22Rv1 (cell line): ENCODE measurements at regions not wholly inside any gene's neighbourhood (a gene's known extent, or its start where the extent isn't known, plus 50 kb on each side); places are given as distances from the start of the nearest gene placed in this dataset.

ENCODE experiments used
- H3K27ac ChIP-seq: fragments of 450-650 bp; 2 replicates; pipeline ENCODE4 v1.5.1; 2017
- CTCF ChIP-seq: fragments of 450-650 bp; IDR thresholded peaks from 2 replicates; pipeline ENCODE4 v1.5.1; 2017; ENCODE audit warnings: mild to moderate bottlenecking

DNA sequence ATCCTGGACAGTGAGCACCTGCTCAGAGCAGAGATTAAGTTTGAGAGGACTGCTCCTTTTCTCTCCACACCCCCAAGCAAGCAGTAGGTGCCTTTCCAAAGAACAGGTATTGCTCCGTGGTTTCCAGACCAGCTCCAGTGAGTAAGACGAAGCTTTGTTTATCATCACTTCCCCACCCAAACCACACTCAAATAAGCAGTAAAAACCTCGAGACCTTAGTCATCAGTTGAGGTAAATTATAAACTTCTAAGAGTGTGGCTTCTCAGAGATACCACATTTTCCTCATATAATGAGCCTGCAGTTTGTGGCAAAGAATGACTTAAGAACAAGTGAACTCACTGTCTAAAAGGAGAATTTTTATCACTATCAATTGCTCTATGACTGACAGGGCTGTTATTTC lies 50.0 kb upstream of the GRB10 start:
- no peak for TF ChIP-seq CTCF
- no peak overlapping the region for H3K27ac ChIP-seq
